Parathyroid adenoma (tissue), 2 donors: ENCODE measurements at regions not wholly inside any gene's neighbourhood (a gene's known extent, or its start where the extent isn't known, plus 50 kb on each side); places are given as distances from the start of the nearest gene placed in this dataset.
"Not testable (repeated sequence)": the region's sequence is repeated elsewhere in the genome, so short reads cannot be mapped to it uniquely, and the experiment has no call there.

Experiments used
- H2AFZ ChIP-seq: fragments of 300-600 bp; sonication (generic); one replicate; pipeline ENCODE4 v1.7.0; 2017; ENCODE audit warnings: antibody characterized with exemption, mild to moderate bottlenecking
- H3K27ac ChIP-seq: fragments of 300-600 bp; sonication (generic); one replicate; pipeline ENCODE4 v1.7.0; 2017
- H3K27me3 ChIP-seq: fragments of 300-600 bp; sonication (generic); one replicate; pipeline ENCODE4 v1.7.0; 2017; ENCODE audit warnings: low read length; ENCODE audit not compliant: control insufficient read depth, insufficient read depth
- H3K36me3 ChIP-seq: fragments of 300-600 bp; sonication (generic); one replicate; pipeline ENCODE4 v1.7.0; 2017; ENCODE audit warnings: low read length; ENCODE audit not compliant: control insufficient read depth, insufficient read depth
- H3K4me1 ChIP-seq: fragments of 300-600 bp; sonication (generic); one replicate; pipeline ENCODE4 v1.7.0; 2017; ENCODE audit warnings: control low read depth
- H3K4me2 ChIP-seq: fragments of 300-600 bp; sonication (generic); one replicate; pipeline ENCODE4 v1.7.0; 2017; ENCODE audit warnings: low read length
- H3K4me3 ChIP-seq: fragments of 300-600 bp; sonication (generic); one replicate; pipeline ENCODE4 v1.7.0; 2017; ENCODE audit warnings: low read depth, low read length
- H3K79me2 ChIP-seq: fragments of 300-600 bp; sonication (generic); one replicate; pipeline ENCODE4 v1.7.0; 2017; ENCODE audit warnings: control low read depth
- H3K9ac ChIP-seq: fragments of 300-600 bp; sonication (generic); one replicate; pipeline ENCODE4 v1.7.0; 2017; ENCODE audit warnings: mild to moderate bottlenecking
- H3K9me3 ChIP-seq: fragments of 300-600 bp; sonication (generic); one replicate; pipeline ENCODE4 v1.7.0; 2017; ENCODE audit warnings: low read length; ENCODE audit not compliant: control insufficient read depth
- TF ChIP-seq, protein P1 (sequence below): fragments of 300-600 bp; sonication (generic); IDR thresholded peaks from one replicate; pipeline ENCODE4 v1.7.0; 2017; ENCODE audit warnings: antibody characterized with exemption, mild to moderate bottlenecking
- donor health status: primary hyperparathyroidism.

GRCh38 chr3:145017959-145018358 lies 1046.3 kb downstream of the DIPK2A start:
- no peak overlapping the region for H3K27ac ChIP-seq
- no peak overlapping the region for H3K4me2 ChIP-seq
- no peak overlapping the region for H2AFZ ChIP-seq
- TF ChIP-seq, protein P1, sequence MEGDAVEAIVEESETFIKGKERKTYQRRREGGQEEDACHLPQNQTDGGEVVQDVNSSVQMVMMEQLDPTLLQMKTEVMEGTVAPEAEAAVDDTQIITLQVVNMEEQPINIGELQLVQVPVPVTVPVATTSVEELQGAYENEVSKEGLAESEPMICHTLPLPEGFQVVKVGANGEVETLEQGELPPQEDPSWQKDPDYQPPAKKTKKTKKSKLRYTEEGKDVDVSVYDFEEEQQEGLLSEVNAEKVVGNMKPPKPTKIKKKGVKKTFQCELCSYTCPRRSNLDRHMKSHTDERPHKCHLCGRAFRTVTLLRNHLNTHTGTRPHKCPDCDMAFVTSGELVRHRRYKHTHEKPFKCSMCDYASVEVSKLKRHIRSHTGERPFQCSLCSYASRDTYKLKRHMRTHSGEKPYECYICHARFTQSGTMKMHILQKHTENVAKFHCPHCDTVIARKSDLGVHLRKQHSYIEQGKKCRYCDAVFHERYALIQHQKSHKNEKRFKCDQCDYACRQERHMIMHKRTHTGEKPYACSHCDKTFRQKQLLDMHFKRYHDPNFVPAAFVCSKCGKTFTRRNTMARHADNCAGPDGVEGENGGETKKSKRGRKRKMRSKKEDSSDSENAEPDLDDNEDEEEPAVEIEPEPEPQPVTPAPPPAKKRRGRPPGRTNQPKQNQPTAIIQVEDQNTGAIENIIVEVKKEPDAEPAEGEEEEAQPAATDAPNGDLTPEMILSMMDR: no peak
- H3K4me3 ChIP-seq: no peak overlapping the region
- H3K9me3 ChIP-seq: no peaks in the 10 kb centered on the region
- no peaks in the 10 kb centered on the region for H3K79me2 ChIP-seq
- no peak overlapping the region for H3K9ac ChIP-seq
- no peaks in the 10 kb centered on the region for H3K36me3 ChIP-seq
- no peaks in the 10 kb centered on the region for H3K27me3 ChIP-seq
- H3K4me1 ChIP-seq: no peaks in the 10 kb centered on the region

GRCh38 chr3:145022447-145022846 lies 1050.8 kb downstream of the DIPK2A start:
- Histone ChIP-seq H2AFZ (no peak overlapping the region), H3K9ac (no peak overlapping the region), H3K4me1 (no peaks in the 10 kb centered on the region), H3K36me3 (no peaks in the 10 kb centered on the region), H3K27me3 (no peaks in the 10 kb centered on the region), H3K79me2 (no peaks in the 10 kb centered on the region), H3K9me3 (no peaks in the 10 kb centered on the region), H3K27ac (no peak overlapping the region), H3K4me3 (no peak overlapping the region), H3K4me2 (no peak overlapping the region)
- TF ChIP-seq, protein P1: no peak

GRCh38 chr3:145024700-145025099 lies 1053.1 kb downstream of the DIPK2A start:
- H3K9ac ChIP-seq: no peak overlapping the region
- H3K4me3 ChIP-seq: no peak overlapping the region
- TF ChIP-seq, protein P1: no peak
- no peaks in the 10 kb centered on the region for H3K27me3 ChIP-seq
- H3K36me3 ChIP-seq: no peaks in the 10 kb centered on the region
- no peak overlapping the region for H2AFZ ChIP-seq
- H3K4me1 ChIP-seq: no peaks in the 10 kb centered on the region
- no peak overlapping the region for H3K4me2 ChIP-seq
- H3K9me3 ChIP-seq: no peaks in the 10 kb centered on the region
- H3K27ac ChIP-seq: no peak overlapping the region
- H3K79me2 ChIP-seq: no peaks in the 10 kb centered on the region

DNA sequence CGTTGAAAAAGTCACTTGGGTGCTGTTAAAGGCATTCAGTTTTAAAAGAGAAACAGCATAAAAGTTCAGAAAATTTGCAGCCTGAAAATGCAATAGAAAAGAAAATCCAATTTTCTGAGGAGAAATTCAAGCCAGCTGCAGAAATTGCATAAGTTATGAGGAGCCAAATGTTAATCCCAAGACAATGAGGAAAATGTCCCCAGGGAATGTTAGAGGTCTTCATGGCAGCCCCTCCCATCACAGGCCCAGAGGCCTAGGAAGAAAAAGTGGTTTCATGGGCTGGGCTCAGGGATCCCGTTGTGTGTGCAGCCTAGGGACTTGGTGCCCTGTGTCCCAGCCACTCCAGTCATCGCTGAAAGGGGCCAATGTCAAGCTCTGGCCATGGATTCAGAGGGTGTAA lies 1055.6 kb downstream of the DIPK2A start:
- not testable (repeated sequence) for H3K4me1 ChIP-seq, H3K4me3 ChIP-seq

DNA sequence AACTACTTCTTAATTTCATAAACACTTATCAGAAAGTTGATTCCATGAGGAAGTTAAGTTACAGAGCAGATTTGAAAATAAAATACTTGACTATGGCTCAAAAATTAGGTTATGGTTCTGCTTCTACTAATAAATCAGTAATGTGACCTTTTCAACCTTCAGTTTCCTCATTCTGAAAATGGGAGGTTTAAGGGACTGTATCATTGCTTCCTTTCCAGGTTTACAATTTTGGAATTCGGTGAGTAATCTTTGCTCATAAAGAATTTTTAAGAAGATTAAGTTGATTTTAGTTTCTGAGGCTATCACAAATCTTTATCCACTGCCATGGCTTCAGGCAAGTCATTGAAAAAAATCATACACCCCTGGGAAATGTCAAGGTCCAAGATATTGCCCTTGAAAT lies 1061.2 kb downstream of the DIPK2A start:
- Histone ChIP-seq H3K36me3 (no peaks in the 10 kb centered on the region), H3K27me3 (no peaks in the 10 kb centered on the region), H3K9ac (no peak overlapping the region), H3K79me2 (no peaks in the 10 kb centered on the region), H3K4me1 (no peaks in the 10 kb centered on the region), H2AFZ (no peak overlapping the region), H3K9me3 (no peaks in the 10 kb centered on the region), H3K4me2 (no peak overlapping the region), H3K4me3 (no peak overlapping the region), H3K27ac (no peak overlapping the region)
- TF ChIP-seq, protein P1: no peak

More for the DNA sequence above, 1055.6 kb downstream of the DIPK2A start:
- H3K79me2 ChIP-seq, H3K4me2 ChIP-seq, H2AFZ ChIP-seq, H3K9ac ChIP-seq, H3K27me3 ChIP-seq, H3K27ac ChIP-seq, H3K36me3 ChIP-seq, H3K9me3 ChIP-seq: not testable (repeated sequence)
